HG02623 (cell line): ENCODE measurements at regions not wholly inside any gene's neighbourhood (a gene's known extent, or its start where the extent isn't known, plus 50 kb on each side); places are given as distances from the start of the nearest gene placed in this dataset.
"Not testable (repeated sequence)": the region's sequence is repeated elsewhere in the genome, so short reads cannot be mapped to it uniquely, and the experiment has no call there.

ENCODE experiments used
- ATAC-seq: cut with Tn5 transposase; IDR thresholded peaks from one replicate; pipeline ENCODE4 v1.9.1; 2021; ENCODE audit warnings: moderate library complexity; ENCODE audit not compliant: unreplicated experiment

- no peak for ATAC-seq
Observed at GRCh38 chr16:65283181-65283651, 161.4 kb upstream of the CDH11 start.

GRCh38 chr16:65281586-65281985 lies 159.7 kb upstream of the CDH11 start:
- no peak for ATAC-seq

GRCh38 chr16:65280845-65281512 lies 159.1 kb upstream of the CDH11 start:
- ATAC-seq: no peak

- no peak for ATAC-seq
Observed at GRCh38 chr16:65279576-65279975, 157.7 kb upstream of the CDH11 start.

- no peak for ATAC-seq
Observed at GRCh38 chr16:65278874-65279273, 157.0 kb upstream of the CDH11 start.

- no peak for ATAC-seq
Observed at GRCh38 chr16:65274566-65274965, 152.7 kb upstream of the CDH11 start.

- no peak for ATAC-seq
Observed at GRCh38 chr16:65272699-65273414, 151.0 kb upstream of the CDH11 start.

GRCh38 chr16:65271996-65272395 lies 150.1 kb upstream of the CDH11 start:
- no peak for ATAC-seq

- ATAC-seq: no peak
Observed at GRCh38 chr16:65268331-65268730, 146.5 kb upstream of the CDH11 start.

- ATAC-seq: no peak
Observed at GRCh38 chr16:65263896-65264295, 142.0 kb upstream of the CDH11 start.

GRCh38 chr16:65260746-65261145 lies 138.9 kb upstream of the CDH11 start:
- no peak for ATAC-seq

GRCh38 chr16:65254144-65254543 lies 132.3 kb upstream of the CDH11 start:
- no peak for ATAC-seq

- no peak for ATAC-seq
Observed at GRCh38 chr16:65249768-65250167, 127.9 kb upstream of the CDH11 start.

- no peak for ATAC-seq
Observed at GRCh38 chr16:65244787-65245186, 122.9 kb upstream of the CDH11 start.

GRCh38 chr16:65235339-65236177 lies 113.7 kb upstream of the CDH11 start:
- no peak for ATAC-seq

GRCh38 chr16:65234721-65235320 lies 113.0 kb upstream of the CDH11 start:
- not testable (repeated sequence) for ATAC-seq

GRCh38 chr16:65229191-65229662 lies 107.4 kb upstream of the CDH11 start:
- ATAC-seq: no peak

GRCh38 chr16:65227150-65227835 lies 105.4 kb upstream of the CDH11 start:
- ATAC-seq: no peak

GRCh38 chr16:65226077-65226476 lies 104.2 kb upstream of the CDH11 start:
- ATAC-seq: no peak

- no peak for ATAC-seq
Observed at GRCh38 chr16:65225488-65225887, 103.6 kb upstream of the CDH11 start.
